Testis (tissue), 2 donors: ENCODE measurements at regions not wholly inside any gene's neighbourhood (a gene's known extent, or its start where the extent isn't known, plus 50 kb on each side); places are given as distances from the start of the nearest gene placed in this dataset.

ENCODE experiments used
- DNase-seq: peaks from one replicate; pipeline ENCODE4 v3.0.0-alpha.2; 2019
- H3K27ac ChIP-seq, 2 donors: fragments of 200-600 bp; sonication (generic); one replicate each; pipeline ENCODE4 v1.5.1; 2019
- H3K27me3 ChIP-seq: fragments of 200-600 bp; sonication (generic); one replicate; pipeline ENCODE4 v1.5.1; 2019
- H3K36me3 ChIP-seq: fragments of 200-600 bp; sonication (generic); one replicate; pipeline ENCODE4 v1.5.1; 2017; ENCODE audit warnings: low read depth; ENCODE audit errors: missing control alignments
- H3K4me1 ChIP-seq: fragments of 200-600 bp; sonication (generic); one replicate; pipeline ENCODE4 v1.5.1; 2019
- H3K4me3 ChIP-seq, 2 donors: fragments of 200-600 bp; sonication (generic); one replicate each; pipeline ENCODE4 v1.5.1; 2017 to 2019
- H3K9me3 ChIP-seq: fragments of 200-600 bp; sonication (generic); one replicate; pipeline ENCODE4 v1.5.1; 2017
- POLR2A ChIP-seq: fragments of 450-650 bp; IDR thresholded peaks from one replicate; pipeline ENCODE4 v1.6.1; 2017; ENCODE audit warnings: antibody characterized with exemption, mild to moderate bottlenecking, moderate library complexity
- WGBS, 2 donors: methylation state at CpG; one replicate each; pipeline ENCODE4 v1.1.5; 2018; 5-methylcytosine and 5-hydroxymethylcytosine counted together
- intact Hi-C: fragments of 100-400 bp; cut with DNase I; formaldehyde crosslinking; loops from one replicate; pipeline ENCODE4 v1.15.1; 2023; ENCODE audit warnings: low total_unique reads
- TF ChIP-seq, protein P1 (sequence below), 3 experiments: fragments of 450-650 bp in 2 of 3; fragments of 200-600 bp in 1 of 3; sonication (generic) in 1 of 3; IDR thresholded peaks; one replicate each; pipeline ENCODE4 v1.5.1; 2016 to 2019; ENCODE audit warnings: antibody characterized with exemption in 3 of 3, mild to moderate bottlenecking in 2 of 3, moderate library complexity in 1 of 3

- TF ChIP-seq POLR2A: no peak
- TF ChIP-seq, protein P1, sequence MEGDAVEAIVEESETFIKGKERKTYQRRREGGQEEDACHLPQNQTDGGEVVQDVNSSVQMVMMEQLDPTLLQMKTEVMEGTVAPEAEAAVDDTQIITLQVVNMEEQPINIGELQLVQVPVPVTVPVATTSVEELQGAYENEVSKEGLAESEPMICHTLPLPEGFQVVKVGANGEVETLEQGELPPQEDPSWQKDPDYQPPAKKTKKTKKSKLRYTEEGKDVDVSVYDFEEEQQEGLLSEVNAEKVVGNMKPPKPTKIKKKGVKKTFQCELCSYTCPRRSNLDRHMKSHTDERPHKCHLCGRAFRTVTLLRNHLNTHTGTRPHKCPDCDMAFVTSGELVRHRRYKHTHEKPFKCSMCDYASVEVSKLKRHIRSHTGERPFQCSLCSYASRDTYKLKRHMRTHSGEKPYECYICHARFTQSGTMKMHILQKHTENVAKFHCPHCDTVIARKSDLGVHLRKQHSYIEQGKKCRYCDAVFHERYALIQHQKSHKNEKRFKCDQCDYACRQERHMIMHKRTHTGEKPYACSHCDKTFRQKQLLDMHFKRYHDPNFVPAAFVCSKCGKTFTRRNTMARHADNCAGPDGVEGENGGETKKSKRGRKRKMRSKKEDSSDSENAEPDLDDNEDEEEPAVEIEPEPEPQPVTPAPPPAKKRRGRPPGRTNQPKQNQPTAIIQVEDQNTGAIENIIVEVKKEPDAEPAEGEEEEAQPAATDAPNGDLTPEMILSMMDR (IDR thresholded peaks at IDR 0.05): no peak
- 94 to 95% methylated on average over 4 of the region's 4 CpGs for WGBS, 2 donors
These were observed 119.1 kb downstream of the HTR1A start for GRCh38 chr5:63843190-63843589.

DNA sequence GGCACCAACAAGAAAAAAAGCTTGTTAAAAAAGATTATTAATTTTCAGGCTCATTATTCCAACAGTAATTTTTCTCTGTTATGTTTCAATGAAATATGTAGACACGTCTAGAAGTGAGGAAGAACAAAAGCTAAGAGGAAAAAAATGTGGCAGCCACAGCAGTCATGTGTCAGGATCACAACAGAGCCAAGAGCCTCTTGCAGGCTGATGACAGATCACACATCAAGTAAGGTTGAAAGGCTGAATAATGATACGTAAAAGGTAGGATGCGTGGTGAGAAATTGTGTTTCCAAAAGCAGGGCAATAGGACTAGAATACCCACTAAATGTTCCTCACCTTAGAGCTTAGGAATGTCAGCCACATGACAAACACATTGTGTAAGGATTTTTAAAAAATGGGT lies 124.8 kb downstream of the HTR1A start:
- DNase-seq: no peak
- Histone ChIP-seq H3K27me3 (no peaks in the 10 kb centered on the region), H3K4me3 (no peak overlapping the region), H3K27ac (no peak overlapping the region), H3K9me3 (no peaks in the 10 kb centered on the region), H3K4me1 (no peaks in the 10 kb centered on the region), H3K36me3 (no peaks in the 10 kb centered on the region)
- TF ChIP-seq, protein P1 (IDR thresholded peaks at IDR 0.05): no peak
- intact Hi-C loops: no loop called here
- WGBS, 2 donors: 74 to 76% methylated on average over 3 of the region's 3 CpGs

More at GRCh38 chr5:63843190-63843589, 119.1 kb downstream of the HTR1A start:
- Histone ChIP-seq H3K36me3 (no peaks in the 10 kb centered on the region), H3K4me3 (no peak overlapping the region), H3K4me1 (no peaks in the 10 kb centered on the region), H3K27me3 (no peaks in the 10 kb centered on the region), H3K27ac (no peak overlapping the region), H3K9me3 (no peaks in the 10 kb centered on the region)
- no peak for DNase-seq
- intact Hi-C loops: no loop called here

GRCh38 chr5:63831381-63831780 lies 130.9 kb downstream of the HTR1A start:
- Histone ChIP-seq H3K4me1 (no peaks in the 10 kb centered on the region), H3K9me3 (no peaks in the 10 kb centered on the region), H3K4me3 (no peak overlapping the region), H3K27me3 (no peaks in the 10 kb centered on the region), H3K36me3 (no peaks in the 10 kb centered on the region), H3K27ac (no peak overlapping the region)
- no peak for DNase-seq
- TF ChIP-seq POLR2A: no peak
- TF ChIP-seq, protein P1 (IDR thresholded peaks at IDR 0.05): no peak
- intact Hi-C loops: no loop called here

DNA sequence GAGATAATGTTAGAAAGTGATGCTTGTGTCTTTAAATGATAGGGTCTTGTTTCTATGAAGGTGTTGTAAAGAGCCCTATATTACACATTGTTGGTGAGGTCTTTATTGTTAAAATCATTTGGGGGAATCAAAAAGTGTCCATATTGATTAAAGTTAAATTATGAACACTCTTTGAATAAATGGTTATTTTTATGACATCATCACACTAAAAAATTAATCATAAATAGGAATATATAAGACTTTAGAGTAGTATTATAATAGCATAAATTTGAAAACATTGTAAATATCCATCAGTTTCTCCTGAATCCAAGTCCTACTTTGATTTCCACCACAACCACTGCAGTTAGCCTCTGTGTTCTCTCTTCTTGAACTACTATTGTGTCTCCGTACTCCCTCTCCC lies 136.3 kb downstream of the HTR1A start:
- no peaks in the 10 kb centered on the region for H3K4me1 ChIP-seq
- H3K4me3 ChIP-seq: no peak overlapping the region
- H3K9me3 ChIP-seq: no peaks in the 10 kb centered on the region
- H3K36me3 ChIP-seq: no peaks in the 10 kb centered on the region
- intact Hi-C loops: no loop called here
- 92 to 100% methylated on average over 1 of the region's 1 CpG for WGBS, 2 donors
- H3K27ac ChIP-seq: no peak overlapping the region
- no peaks in the 10 kb centered on the region for H3K27me3 ChIP-seq
- no peak for DNase-seq
- TF ChIP-seq, protein P1 (IDR thresholded peaks at IDR 0.05): no peak
- no peak for TF ChIP-seq POLR2A

GRCh38 chr5:63823583-63823982 lies 138.7 kb downstream of the HTR1A start:
- Histone ChIP-seq H3K36me3 (no peaks in the 10 kb centered on the region), H3K27me3 (no peaks in the 10 kb centered on the region), H3K27ac (no peak overlapping the region), H3K9me3 (no peaks in the 10 kb centered on the region), H3K4me1 (no peaks in the 10 kb centered on the region), H3K4me3 (no peak overlapping the region)
- no peak for DNase-seq
- intact Hi-C loops: no loop called here
- WGBS, 2 donors: 77 to 87% methylated on average over 2 of the region's 2 CpGs
- TF ChIP-seq, protein P1 (IDR thresholded peaks at IDR 0.05): no peak
- TF ChIP-seq POLR2A: no peak
